Calu3 (cell line): ENCODE measurements at regions not wholly inside any gene's neighbourhood (a gene's known extent, or its start where the extent isn't known, plus 50 kb on each side); places are given as distances from the start of the nearest gene placed in this dataset.

ENCODE experiments used
- BruUV-seq: library from RNA; stranded (reverse); fragments of 400-500 nt; replicated peaks from 2 replicates; lab custom pipeline; 2021; lab: Mats Ljungman, UMichigan
- CTCF ChIA-PET: fragments of 300-600 bp; sonication (Branson Sonifier 250); formaldehyde crosslinking; loops from one replicate; lab custom pipeline; 2022; ENCODE audit warnings: antibody characterized with exemption; lab: Charles Lee
- DNase-seq: peaks from one replicate; pipeline ENCODE4 v3.0.0; 2022
- H3K27ac Mint-ChIP-seq: one replicate; pipeline ENCODE4 v1.8.0; 2022; ENCODE audit warnings: mixed read lengths; ENCODE audit not compliant: unreplicated experiment
- H3K27me3 Mint-ChIP-seq: one replicate; pipeline ENCODE4 v1.8.0; 2022; ENCODE audit warnings: mixed read lengths; ENCODE audit not compliant: unreplicated experiment
- H3K36me3 Mint-ChIP-seq: one replicate; pipeline ENCODE4 v1.8.0; 2022; ENCODE audit warnings: mild to moderate bottlenecking, moderate library complexity, mixed read lengths; ENCODE audit not compliant: insufficient read depth, unreplicated experiment
- H3K4me1 Mint-ChIP-seq: one replicate; pipeline ENCODE4 v1.8.0; 2022; ENCODE audit warnings: mild to moderate bottlenecking, low read depth, mixed read lengths; ENCODE audit not compliant: unreplicated experiment
- H3K4me3 Mint-ChIP-seq: one replicate; pipeline ENCODE4 v1.8.0; 2022; ENCODE audit warnings: mild to moderate bottlenecking, low read depth, moderate library complexity, mixed read lengths; ENCODE audit not compliant: unreplicated experiment
- H3K9me3 Mint-ChIP-seq: one replicate; pipeline ENCODE4 v1.8.0; 2022; ENCODE audit warnings: low read depth, mixed read lengths; ENCODE audit not compliant: unreplicated experiment
- intact Hi-C: fragments of 100-400 bp; cut with micrococcal nuclease; formaldehyde crosslinking; loops from one replicate; pipeline ENCODE4 v1.10.0; 2022; ENCODE audit not compliant: unreplicated experiment
- TF ChIP-seq, protein P1 (sequence below): fragments of 200-600 bp; IDR thresholded peaks from one replicate; pipeline ENCODE4 v1.8.0; 2022; ENCODE audit warnings: antibody characterized with exemption; ENCODE audit not compliant: unreplicated experiment

DNA sequence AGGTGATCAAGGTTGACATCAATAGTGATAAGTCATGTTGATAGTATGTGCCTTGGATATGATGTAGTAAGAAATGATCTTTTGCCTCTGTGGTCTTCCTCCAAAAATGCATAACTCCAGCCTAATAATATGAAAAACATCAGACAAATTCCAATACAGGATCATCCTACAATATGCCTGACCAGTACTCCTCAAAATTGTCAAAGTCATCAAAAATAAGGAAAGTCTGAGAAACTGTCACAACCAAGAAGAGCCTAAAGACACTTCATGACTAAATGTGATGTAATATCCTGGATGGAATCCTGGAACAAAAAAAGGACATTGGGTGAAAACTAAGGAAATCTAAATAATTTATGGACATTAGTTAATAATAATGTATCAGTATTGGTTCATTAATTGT, 50.3 kb upstream of the LCORL start:
- Mint-ChIP-seq H3K4me1 (no peaks in the 10 kb centered on the region), H3K36me3 (no peaks in the 10 kb centered on the region), H3K9me3 (no peaks in the 10 kb centered on the region), H3K27me3 (peaks cover 17% of the 10 kb centered on the region), H3K27ac (no peak overlapping the region), H3K4me3 (no peak overlapping the region)
- TF ChIP-seq, protein P1, sequence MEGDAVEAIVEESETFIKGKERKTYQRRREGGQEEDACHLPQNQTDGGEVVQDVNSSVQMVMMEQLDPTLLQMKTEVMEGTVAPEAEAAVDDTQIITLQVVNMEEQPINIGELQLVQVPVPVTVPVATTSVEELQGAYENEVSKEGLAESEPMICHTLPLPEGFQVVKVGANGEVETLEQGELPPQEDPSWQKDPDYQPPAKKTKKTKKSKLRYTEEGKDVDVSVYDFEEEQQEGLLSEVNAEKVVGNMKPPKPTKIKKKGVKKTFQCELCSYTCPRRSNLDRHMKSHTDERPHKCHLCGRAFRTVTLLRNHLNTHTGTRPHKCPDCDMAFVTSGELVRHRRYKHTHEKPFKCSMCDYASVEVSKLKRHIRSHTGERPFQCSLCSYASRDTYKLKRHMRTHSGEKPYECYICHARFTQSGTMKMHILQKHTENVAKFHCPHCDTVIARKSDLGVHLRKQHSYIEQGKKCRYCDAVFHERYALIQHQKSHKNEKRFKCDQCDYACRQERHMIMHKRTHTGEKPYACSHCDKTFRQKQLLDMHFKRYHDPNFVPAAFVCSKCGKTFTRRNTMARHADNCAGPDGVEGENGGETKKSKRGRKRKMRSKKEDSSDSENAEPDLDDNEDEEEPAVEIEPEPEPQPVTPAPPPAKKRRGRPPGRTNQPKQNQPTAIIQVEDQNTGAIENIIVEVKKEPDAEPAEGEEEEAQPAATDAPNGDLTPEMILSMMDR = no peak
- no peak for DNase-seq
- CTCF ChIA-PET = no interaction called here
- intact Hi-C loops = no loop called here
- no TSS peak for BruUV-seq
